ENCODE measurements at regions not wholly inside any gene's neighbourhood (a gene's known extent, or its start where the extent isn't known, plus 50 kb on each side); places are given as distances from the start of the nearest gene placed in this dataset.

GRCh38 chr6:170186006-170186935 is 104.6 kb downstream of the DLL1 start:
- TF ChIP-seq CTCF (IDR thresholded peaks at IDR 0.05) (no peak), POLR2A (IDR thresholded peaks at IDR 0.05) (no peak)

Measured in upper lobe of left lung (tissue), 4 donors.